SHP77 treated with DMSO at 0.1 percent for 48 hours (cell line): ENCODE measurements at regions not wholly inside any gene's neighbourhood (a gene's known extent, or its start where the extent isn't known, plus 50 kb on each side); places are given as distances from the start of the nearest gene placed in this dataset.

Source experiments
- DNase-seq: peaks from one replicate; lab custom pipeline; 2025; lab: John Stamatoyannopoulos, UW

DNA sequence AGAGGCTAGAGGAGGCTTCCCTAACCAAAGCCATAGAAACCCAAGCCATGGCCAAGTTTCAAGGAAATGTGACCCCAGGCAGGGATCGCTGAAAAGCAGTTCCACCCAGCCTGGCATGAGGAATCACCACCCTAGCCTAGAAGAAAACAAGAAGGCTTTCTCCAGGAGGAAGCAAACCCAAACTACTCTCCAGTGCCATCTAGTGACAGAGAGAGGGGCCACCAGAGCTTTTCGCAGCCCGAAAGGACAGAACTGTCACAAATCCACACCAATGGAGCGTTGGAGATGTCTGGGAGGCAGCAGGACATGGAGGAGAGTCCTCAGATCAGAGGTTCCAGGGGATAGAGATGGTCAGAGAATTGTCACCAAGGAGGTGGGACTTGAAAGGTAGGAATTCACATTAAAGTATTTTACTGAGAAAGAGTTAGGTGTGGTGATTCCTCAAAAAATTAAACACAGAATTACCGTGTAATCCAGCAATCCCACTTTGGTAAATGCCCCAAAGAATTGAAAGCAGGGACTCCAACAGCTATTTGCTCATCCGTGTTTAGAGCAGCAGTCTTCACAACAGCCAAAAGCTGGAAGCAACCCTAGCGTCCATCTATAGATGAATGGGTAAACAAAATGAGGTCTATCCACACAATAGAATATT lies 67.3 kb upstream of the NUP50 start:
- peak; percentile 24 for DNase-seq

DNA sequence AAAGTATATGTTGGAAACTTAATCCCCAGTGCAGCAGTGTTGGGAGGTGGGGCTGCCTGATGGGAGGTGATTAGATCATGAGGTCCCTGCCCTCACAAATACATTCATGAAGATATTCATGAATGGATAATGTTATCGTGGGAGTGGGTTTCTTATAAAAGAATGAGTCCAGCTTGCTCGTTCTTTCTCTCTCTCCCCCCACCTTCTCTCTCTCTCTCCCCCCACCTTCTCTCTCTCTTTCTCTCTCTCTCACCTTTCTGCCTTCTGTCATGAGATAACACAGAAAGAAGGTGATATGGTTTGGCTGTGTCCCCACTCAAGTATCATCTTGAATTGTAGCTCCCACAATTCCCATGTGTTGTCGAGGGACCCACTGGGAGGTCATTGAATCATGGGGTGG lies 66.7 kb upstream of the NUP50 start:
- no peak for DNase-seq

GRCh38 chr22:45098056-45098455 lies 65.7 kb upstream of the NUP50 start:
- DNase-seq = no peak

- no peak for DNase-seq
Observed at GRCh38 chr22:45099961-45100360, 63.8 kb upstream of the NUP50 start.

DNA sequence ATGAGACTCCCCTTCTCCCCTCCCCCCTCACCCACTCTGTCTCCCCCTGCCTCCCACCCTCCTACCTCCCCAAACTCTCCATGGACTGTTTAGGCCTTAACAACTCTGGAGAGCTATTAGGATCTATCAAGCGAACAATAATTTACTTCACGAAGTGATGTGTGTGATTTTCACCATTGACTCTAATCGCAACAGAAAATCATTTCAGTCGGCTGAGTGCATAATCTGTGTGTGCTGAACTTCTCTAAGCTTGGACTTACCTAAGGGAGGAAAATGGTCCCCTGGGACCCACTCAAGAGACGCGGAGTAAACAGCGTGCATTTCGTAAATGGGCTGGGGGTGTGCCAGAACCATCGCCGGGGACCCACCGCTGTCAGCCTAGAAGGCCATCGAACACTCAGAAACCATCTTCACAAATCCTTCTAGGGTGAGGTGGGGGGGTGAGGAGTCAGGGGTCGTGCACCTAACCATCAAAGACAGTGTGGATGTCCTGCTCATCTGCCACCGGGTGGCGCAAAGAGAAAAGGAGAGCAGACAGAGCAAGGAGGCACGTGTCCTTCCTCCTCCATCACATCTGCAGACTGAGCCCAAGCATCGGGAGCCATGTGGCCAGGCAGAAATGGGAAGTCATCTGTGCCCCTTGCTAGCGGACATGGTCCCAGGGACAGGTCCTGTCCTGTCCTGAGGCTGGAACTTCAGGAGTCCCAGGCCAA lies 62.1 kb upstream of the NUP50 start:
- no peak for DNase-seq

DNA sequence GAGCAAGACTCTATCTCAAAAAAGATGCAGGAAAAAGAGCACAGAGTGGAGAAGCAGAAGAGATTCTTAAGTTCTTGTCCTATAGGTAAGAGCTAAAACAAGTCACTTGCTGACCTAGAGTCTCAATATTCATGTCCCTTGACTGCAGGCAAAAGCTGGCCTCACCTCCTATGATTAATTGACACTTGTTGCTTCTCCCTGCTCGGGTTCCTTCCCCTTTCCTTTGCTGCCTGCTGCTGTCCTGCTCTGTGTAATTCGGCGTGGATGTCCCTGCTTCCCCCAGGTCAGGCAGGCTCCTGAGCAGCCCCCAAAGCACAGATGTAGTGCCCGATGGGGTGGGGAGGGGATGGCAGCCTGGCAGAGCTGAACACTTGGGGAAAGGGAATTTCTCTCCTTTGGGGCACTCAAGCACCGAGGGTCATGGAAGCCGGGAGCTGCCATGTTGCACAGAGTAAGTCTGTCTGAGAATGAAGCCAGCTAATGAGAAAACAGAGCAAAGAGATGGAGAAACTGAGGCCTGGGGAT lies 60.8 kb upstream of the NUP50 start:
- DNase-seq = no peak

DNA sequence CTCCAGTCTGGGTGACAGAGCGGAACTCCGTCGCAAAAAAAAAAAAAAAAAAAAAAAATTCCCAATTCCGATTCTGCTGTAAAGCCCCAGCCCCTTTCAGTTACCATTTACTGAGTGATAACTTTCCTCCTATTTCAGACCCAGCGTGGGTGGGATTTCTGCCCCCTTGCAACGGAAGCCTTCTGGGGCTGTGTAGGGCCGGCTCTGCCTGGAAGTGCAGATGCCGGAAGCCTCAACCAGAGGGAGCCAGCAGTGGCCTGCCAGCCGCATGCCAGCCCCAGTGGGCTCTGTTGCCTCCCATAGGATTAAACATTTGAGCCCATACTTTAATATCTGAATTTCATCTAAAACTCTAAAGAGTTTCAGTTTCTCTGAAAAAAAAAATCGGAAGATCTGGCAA lies 60.0 kb upstream of the NUP50 start:
- DNase-seq = no peak

GRCh38 chr22:45104313-45104712 lies 59.4 kb upstream of the NUP50 start:
- no peak for DNase-seq

DNA sequence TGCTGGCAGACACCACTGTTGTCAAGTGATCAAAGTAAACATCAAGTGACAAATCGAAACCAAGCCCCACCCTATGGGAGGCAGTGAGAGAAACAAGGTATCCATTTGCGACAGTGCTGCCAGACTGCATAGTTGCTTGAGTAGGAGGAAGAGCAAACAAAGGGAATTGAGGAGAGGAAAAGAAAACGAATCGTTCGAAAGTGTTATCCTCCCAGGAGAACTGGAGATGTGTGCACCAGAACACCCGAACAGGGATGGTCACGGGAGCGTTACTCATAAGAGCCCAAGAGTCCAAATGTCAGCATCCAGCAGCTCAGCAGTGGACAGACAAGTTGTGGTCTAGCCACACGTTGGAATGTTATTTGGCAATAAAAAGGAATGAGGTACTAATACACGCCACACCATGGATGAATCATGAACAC lies 58.4 kb upstream of the NUP50 start:
- no peak for DNase-seq

DNA sequence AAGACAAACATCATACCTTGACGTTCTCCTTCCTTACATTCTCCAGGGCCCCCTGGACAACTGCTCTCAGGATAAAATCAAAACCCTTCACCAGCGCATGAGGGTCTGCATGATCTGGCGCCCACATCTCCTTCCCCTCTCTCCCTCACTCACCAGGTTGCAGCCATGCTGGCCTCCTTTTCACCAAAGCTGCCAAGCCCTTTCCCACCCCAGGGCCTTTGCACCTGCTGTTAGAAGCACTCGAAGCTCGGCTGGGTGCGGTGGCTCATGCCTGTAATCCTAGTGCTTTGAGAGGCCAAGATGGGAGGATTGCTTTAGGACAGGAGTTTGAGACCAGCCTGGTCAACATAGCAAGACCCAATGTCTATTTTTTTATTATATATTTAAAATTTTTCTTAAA lies 56.1 kb upstream of the NUP50 start:
- DNase-seq = no peak

DNA sequence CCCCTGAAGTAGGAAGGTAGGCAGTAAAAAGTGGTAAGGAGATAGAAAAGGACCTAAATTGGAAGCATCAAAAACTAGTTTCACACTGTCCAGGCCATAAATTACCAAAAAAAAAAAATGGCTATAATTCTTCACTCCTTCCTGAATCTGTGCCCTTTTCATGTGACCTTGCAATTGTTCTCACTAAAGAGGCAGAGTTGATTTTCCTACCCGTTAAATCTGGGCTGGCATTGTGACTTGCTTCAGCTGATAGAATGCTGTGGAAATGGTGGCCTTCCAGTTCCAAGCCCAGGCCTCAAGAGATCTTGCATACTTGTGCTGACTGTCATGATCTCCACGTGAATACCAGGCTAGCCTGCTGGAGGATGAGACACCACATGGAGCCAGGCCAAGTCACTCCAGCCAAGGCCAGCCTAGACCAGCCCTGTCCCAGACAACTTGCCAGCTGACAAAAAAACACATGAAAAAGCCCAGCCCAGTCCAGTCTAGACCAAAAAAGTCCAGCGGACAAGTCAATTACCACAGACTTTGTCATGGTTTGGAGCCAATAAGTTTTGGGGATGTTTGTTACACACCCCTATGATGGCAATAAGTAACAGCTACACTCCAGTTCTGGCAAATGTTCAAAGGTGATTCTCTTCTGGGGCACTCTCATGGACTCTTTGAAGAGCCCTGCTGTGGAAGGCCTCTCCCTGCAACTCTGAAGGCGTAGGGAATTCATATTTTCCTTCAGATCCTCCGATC lies 51.4 kb upstream of the NUP50 start:
- no peak for DNase-seq
